Kidney (tissue), 13 donors: ENCODE measurements at regions not wholly inside any gene's neighbourhood (a gene's known extent, or its start where the extent isn't known, plus 50 kb on each side); places are given as distances from the start of the nearest gene placed in this dataset.

Experiments
- DNase-seq, 5 donors: peaks; one replicate each; pipeline ENCODE4 v3.0.0-alpha.2; 2013 to 2020
- FAIRE-seq: peaks from 2 replicates; lab custom pipeline; 2012; peaks lifted over from hg19 to GRCh38; lab: Jason Lieb, UNC
- H3K27ac ChIP-seq, 2 donors: one replicate each; pipeline ENCODE4 v1.7.0; 2013; ENCODE audit warnings: low read depth in 2 of 2, low read length in 2 of 2, inconsistent platforms in 1 of 2
- H3K27me3 ChIP-seq: one replicate; pipeline ENCODE4 v1.7.1; 2013; ENCODE audit warnings: low read length, inconsistent platforms; ENCODE audit not compliant: control insufficient read depth, insufficient read depth
- H3K36me3 ChIP-seq, 3 donors: one replicate each; pipeline versions ENCODE4 v1.7.0 to v1.7.1; 2013; ENCODE audit warnings: low read length in 3 of 3, control low read depth in 1 of 3, inconsistent platforms in 1 of 3; ENCODE audit not compliant: insufficient read depth in 3 of 3, control insufficient read depth in 2 of 3
- H3K4me1 ChIP-seq, 3 donors: one replicate each; pipeline versions ENCODE4 v1.7.0 to v1.7.1; 2013; ENCODE audit warnings: low read length in 3 of 3, inconsistent platforms in 1 of 3, low read depth in 1 of 3; ENCODE audit not compliant: control insufficient read depth in 2 of 3, insufficient read depth in 2 of 3
- H3K4me3 ChIP-seq, 3 donors: one replicate each; pipeline versions ENCODE4 v1.7.0 to v1.8.1; 2013; ENCODE audit warnings: low read length in 3 of 3, control low read depth in 1 of 3, inconsistent platforms in 1 of 3
- H3K9ac ChIP-seq, 3 donors: one replicate each; pipeline versions ENCODE4 v1.7.0 to v1.7.1; 2013; ENCODE audit warnings: low read length in 3 of 3, control low read depth in 1 of 3, inconsistent platforms in 1 of 3
- H3K9me3 ChIP-seq, 3 donors: one replicate each; pipeline versions ENCODE4 v1.7.0 to v1.7.1; 2013; ENCODE audit warnings: low read length in 3 of 3, control low read depth in 1 of 3, inconsistent platforms in 1 of 3; ENCODE audit not compliant: control insufficient read depth in 2 of 3, insufficient read depth in 1 of 3
- intact Hi-C: fragments of 100-400 bp; cut with DNase I; formaldehyde crosslinking; loops from one replicate; pipeline ENCODE4 v1.11.1; 2022
- TF ChIP-seq, protein P1 (sequence below): IDR thresholded peaks from 3 replicates; pipeline ENCODE4 v1.5.1; 2012; ENCODE audit warnings: mild to moderate bottlenecking, moderate library complexity, borderline replicate concordance; ENCODE audit not compliant: insufficient read depth; ENCODE audit errors: extremely low read depth
- donor health status: control.
- donor health status: control.
- donor health status: control.
- donor health status: control.
- donor health status: control.
- donor health status: DM: yes; HTN: yes; CAD: no.
- donor health status: Normal renal cell carcinoma (clear cell type).

DNA sequence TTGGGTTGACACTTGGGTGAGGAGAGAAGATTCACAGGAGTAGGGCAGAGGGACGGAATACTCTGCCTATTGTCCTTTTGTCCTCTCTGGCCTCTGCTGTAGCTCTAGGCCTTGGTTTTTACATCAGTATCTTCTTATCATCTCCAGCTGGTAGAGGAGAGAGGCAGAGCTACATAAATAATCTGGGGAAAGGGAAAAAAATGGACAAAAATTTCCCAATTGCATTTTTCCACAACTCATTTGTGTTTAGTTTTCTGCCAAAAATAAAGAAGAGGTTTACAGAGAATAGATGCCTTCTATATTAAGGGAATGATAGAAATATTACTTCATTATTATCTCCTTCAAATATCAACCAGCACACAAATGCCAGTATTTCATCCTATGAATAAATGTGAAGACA, 216.4 kb upstream of the P2RY1 start:
- FAIRE-seq (no peak), DNase-seq (no peak)
- TF ChIP-seq, protein P1, sequence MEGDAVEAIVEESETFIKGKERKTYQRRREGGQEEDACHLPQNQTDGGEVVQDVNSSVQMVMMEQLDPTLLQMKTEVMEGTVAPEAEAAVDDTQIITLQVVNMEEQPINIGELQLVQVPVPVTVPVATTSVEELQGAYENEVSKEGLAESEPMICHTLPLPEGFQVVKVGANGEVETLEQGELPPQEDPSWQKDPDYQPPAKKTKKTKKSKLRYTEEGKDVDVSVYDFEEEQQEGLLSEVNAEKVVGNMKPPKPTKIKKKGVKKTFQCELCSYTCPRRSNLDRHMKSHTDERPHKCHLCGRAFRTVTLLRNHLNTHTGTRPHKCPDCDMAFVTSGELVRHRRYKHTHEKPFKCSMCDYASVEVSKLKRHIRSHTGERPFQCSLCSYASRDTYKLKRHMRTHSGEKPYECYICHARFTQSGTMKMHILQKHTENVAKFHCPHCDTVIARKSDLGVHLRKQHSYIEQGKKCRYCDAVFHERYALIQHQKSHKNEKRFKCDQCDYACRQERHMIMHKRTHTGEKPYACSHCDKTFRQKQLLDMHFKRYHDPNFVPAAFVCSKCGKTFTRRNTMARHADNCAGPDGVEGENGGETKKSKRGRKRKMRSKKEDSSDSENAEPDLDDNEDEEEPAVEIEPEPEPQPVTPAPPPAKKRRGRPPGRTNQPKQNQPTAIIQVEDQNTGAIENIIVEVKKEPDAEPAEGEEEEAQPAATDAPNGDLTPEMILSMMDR, result no peak
- Histone ChIP-seq H3K27ac (no peak overlapping the region), H3K4me3 (no peak overlapping the region), H3K36me3 (no peaks in the 10 kb centered on the region), H3K9me3 (no peaks in the 10 kb centered on the region), H3K9ac (no peak overlapping the region), H3K4me1 (no peaks in the 10 kb centered on the region), H3K27me3 (no peaks in the 10 kb centered on the region)
- intact Hi-C loops, result no loop called here

DNA sequence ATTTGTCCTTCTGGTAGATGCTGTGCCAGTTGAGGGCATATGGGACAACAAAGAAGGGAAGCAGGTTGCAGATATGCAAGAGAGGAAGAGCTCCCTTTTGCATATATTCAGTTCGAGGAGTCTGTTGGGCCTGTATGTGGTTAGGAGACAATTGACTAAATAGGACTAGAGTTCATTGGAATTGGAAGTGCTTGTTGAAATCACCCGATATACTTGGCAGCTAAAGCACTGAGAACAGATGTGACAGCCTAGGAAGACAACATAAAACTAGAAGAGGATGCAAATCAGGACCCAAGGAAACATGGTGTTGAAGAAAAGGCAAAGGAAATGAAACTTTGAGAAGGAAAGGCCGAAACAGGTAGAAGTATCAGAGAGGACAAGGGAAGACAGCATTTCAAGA, 215.2 kb upstream of the P2RY1 start:
- H3K9ac ChIP-seq, result no peak overlapping the region
- TF ChIP-seq, protein P1, result no peak
- no peaks in the 10 kb centered on the region for H3K36me3 ChIP-seq
- no peak overlapping the region for H3K27ac ChIP-seq
- H3K4me1 ChIP-seq, result no peaks in the 10 kb centered on the region
- DNase-seq, result no peak
- H3K4me3 ChIP-seq, result no peak overlapping the region
- FAIRE-seq, result no peak
- H3K27me3 ChIP-seq, result no peaks in the 10 kb centered on the region
- intact Hi-C loops, result no loop called here
- no peaks in the 10 kb centered on the region for H3K9me3 ChIP-seq

DNA sequence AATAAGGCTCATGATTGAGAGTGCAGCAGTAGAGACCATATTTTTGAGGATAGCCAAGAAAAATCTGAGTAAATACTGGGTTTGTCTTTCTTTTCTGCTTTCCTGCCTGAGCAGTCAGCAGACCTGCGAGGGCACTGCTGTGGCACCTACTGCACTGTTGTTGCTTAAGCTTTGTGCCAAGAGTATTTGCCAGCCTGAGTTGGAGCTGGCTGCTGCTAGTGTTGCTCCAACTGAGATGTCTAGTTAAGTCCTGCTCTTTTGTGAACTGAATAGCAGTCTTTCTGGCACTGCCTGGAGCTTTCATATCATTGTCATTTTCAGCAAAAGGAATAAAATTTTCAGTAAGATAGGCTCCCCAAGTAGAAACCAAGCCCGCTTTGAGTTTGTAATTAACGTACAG, 214.5 kb upstream of the P2RY1 start:
- intact Hi-C loops, result no loop called here
- no peaks in the 10 kb centered on the region for H3K4me1 ChIP-seq
- no peak overlapping the region for H3K27ac ChIP-seq
- TF ChIP-seq, protein P1, result no peak
- no peak overlapping the region for H3K4me3 ChIP-seq
- no peaks in the 10 kb centered on the region for H3K9me3 ChIP-seq
- DNase-seq (no peak), FAIRE-seq (no peak)
- no peaks in the 10 kb centered on the region for H3K27me3 ChIP-seq
- no peak overlapping the region for H3K9ac ChIP-seq
- no peaks in the 10 kb centered on the region for H3K36me3 ChIP-seq
